ENCODE measurements at regions not wholly inside any gene's neighbourhood (a gene's known extent, or its start where the extent isn't known, plus 50 kb on each side); places are given as distances from the start of the nearest gene placed in this dataset.

- TF ChIP-seq ZNF7 (CRISPR knock-in tag; IDR thresholded peaks at IDR 0.05) (0 out of 2 replicates have a peak, but pooled peaks have one; percentile 10), ZNF646 (CRISPR knock-in tag; IDR thresholded peaks at IDR 0.05) (0 out of 2 replicates have a peak, but pooled peaks have one; percentile 12), ZSCAN25 (CRISPR knock-in tag; IDR thresholded peaks at IDR 0.05) (peak; percentile 50; the same call in 1 of the 2 replicates), NR2F6 (IDR thresholded peaks at IDR 0.05) (no peak), NR2F6 (CRISPR knock-in tag; IDR thresholded peaks at IDR 0.05) (no peak), SAP130 (CRISPR knock-in tag; IDR thresholded peaks at IDR 0.05; ENCODE audit: low read depth) (peak; percentile 33; the same call in 1 of the 2 replicates), SIX4 (CRISPR knock-in tag; IDR thresholded peaks at IDR 0.05) (peak; percentile 31; the same call in 1 of the 2 replicates), HMG20B (CRISPR knock-in tag; conservative IDR thresholded peaks at IDR 0.05) (no peak), HNF4A (CRISPR knock-in tag; IDR thresholded peaks at IDR 0.05) (peak; percentile 89), MIER3 (CRISPR knock-in tag; IDR thresholded peaks at IDR 0.05; ENCODE audit: borderline replicate concordance) (0 out of 2 replicates have a peak, but pooled peaks have one; percentile 25), CHCHD3 (CRISPR knock-in tag; IDR thresholded peaks at IDR 0.05) (no peak), EP300 (IDR thresholded peaks at IDR 0.05; ENCODE audit: low read depth in 2 of 2, low read length in 2 of 2) (peak in 1 of 2 experiments; percentile 29; a peak in 2 of 4 replicates), EP300 (CRISPR knock-in tag; IDR thresholded peaks at IDR 0.05; ENCODE audit: borderline replicate concordance) (no peak), ZNF672 (CRISPR knock-in tag; IDR thresholded peaks at IDR 0.05) (no peak), HMGXB4 (CRISPR knock-in tag; IDR thresholded peaks at IDR 0.05; ENCODE audit: borderline replicate concordance in 1 of 2, low read depth in 1 of 2) (no peak), HMG20A (CRISPR knock-in tag; IDR thresholded peaks at IDR 0.05; ENCODE audit: borderline replicate concordance) (peak; percentile 72; the same call in 1 of the 2 replicates), ZNF773 (CRISPR knock-in tag; IDR thresholded peaks at IDR 0.05; ENCODE audit: borderline replicate concordance) (no peak), SALL1 (CRISPR knock-in tag; IDR thresholded peaks at IDR 0.05) (0 out of 2 replicates have a peak, but pooled peaks have one; percentile 16), CREBL2 (CRISPR knock-in tag; IDR thresholded peaks at IDR 0.05; ENCODE audit: borderline replicate concordance) (no peak), ONECUT2 (CRISPR knock-in tag; IDR thresholded peaks at IDR 0.05) (no peak), SMAD3 (CRISPR knock-in tag; IDR thresholded peaks at IDR 0.05) (peak; percentile 44; the same call in 1 of the 2 replicates), CEBPG (CRISPR knock-in tag; IDR thresholded peaks at IDR 0.05) (peak; percentile 77), DNMT1 (CRISPR knock-in tag; IDR thresholded peaks at IDR 0.05) (no peak), SP2 (CRISPR knock-in tag; IDR thresholded peaks at IDR 0.05) (no peak)
Observed at GRCh38 chr11:13065200-13065787, 56.2 kb downstream of the RASSF10 start (continued).

Data from HepG2 (cell line).